DND-41 (cell line): ENCODE measurements at regions not wholly inside any gene's neighbourhood (a gene's known extent, or its start where the extent isn't known, plus 50 kb on each side); places are given as distances from the start of the nearest gene placed in this dataset.

ENCODE experiments used
- EZH2 ChIP-seq: IDR thresholded peaks from 3 replicates; pipeline ENCODE4 v1.6.1; 2012; ENCODE audit warnings: borderline replicate concordance, low read depth, mild to moderate bottlenecking, moderate library complexity, low read length, inconsistent platforms; ENCODE audit not compliant: severe bottlenecking
- TF ChIP-seq, protein P1 (sequence below): IDR thresholded peaks from 2 replicates; pipeline ENCODE4 v1.5.1; 2012; ENCODE audit warnings: borderline replicate concordance, low read length, moderate library complexity, mild to moderate bottlenecking; ENCODE audit not compliant: poor library complexity, severe bottlenecking; ENCODE audit errors: extremely low read depth

DNA sequence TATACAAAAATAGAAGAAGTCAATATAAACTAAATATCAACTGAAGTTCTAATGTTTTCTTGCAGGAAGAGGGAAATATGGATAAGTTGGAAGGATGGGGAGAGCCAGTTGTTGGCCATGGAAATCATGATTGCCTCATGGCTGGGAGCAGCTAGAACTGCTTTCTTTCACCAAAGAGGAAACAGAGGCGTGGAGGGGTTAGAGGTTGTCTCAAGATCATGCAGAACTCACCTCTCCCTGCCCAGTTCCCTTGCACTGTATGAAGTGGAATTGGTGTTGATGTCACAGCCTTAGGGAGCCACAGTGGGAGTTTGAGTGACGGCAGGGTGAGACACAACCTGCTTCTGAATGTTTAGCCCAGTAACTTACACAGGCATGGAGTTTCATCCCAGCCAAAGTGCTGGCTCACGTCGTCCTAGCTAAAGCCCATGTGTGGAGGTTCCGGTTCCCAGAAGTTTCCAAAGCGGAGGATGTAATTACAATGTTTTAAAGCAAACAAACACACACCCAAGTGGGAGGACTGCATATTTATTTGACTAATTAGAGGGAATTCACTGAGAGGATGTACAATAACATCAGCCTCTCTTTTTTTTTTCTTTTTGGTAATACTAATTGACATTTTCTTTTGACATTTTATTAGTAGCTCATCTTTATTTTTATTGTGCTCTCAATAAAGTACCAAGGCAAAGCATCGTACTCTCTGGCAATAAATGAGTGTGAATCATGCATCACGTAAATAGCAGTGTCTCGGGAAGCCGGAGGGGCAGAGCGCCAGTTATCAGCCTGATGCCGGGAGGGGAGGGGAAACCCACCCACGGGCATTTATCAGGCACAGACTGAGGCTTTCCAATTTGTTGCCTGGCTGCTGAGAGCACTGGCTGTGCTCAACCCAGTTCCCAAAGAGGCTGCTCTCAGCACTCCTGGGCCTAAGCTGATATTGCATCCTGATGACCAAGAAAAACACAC is 118.7 kb upstream of the CDH5 start:
- TF ChIP-seq, protein P1, sequence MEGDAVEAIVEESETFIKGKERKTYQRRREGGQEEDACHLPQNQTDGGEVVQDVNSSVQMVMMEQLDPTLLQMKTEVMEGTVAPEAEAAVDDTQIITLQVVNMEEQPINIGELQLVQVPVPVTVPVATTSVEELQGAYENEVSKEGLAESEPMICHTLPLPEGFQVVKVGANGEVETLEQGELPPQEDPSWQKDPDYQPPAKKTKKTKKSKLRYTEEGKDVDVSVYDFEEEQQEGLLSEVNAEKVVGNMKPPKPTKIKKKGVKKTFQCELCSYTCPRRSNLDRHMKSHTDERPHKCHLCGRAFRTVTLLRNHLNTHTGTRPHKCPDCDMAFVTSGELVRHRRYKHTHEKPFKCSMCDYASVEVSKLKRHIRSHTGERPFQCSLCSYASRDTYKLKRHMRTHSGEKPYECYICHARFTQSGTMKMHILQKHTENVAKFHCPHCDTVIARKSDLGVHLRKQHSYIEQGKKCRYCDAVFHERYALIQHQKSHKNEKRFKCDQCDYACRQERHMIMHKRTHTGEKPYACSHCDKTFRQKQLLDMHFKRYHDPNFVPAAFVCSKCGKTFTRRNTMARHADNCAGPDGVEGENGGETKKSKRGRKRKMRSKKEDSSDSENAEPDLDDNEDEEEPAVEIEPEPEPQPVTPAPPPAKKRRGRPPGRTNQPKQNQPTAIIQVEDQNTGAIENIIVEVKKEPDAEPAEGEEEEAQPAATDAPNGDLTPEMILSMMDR, result no peak
- TF ChIP-seq EZH2, result no peak
